SHP77 (cell line): ENCODE measurements at regions not wholly inside any gene's neighbourhood (a gene's known extent, or its start where the extent isn't known, plus 50 kb on each side); places are given as distances from the start of the nearest gene placed in this dataset.

ENCODE experiments used
- DNase-seq, 2 experiments: peaks; one replicate each; lab custom pipeline; 2025; lab: John Stamatoyannopoulos, UW

- DNase-seq = no peak
These were observed 478.5 kb downstream of the ADGRL2 start for GRCh38 chr1:82279241-82279640.

GRCh38 chr1:82273816-82274215, 473.1 kb downstream of the ADGRL2 start:
- DNase-seq = no peak

- DNase-seq = no peak
These were observed 468.7 kb downstream of the ADGRL2 start for GRCh38 chr1:82269431-82269830.

- no peak for DNase-seq
These were observed 468.1 kb downstream of the ADGRL2 start for GRCh38 chr1:82268826-82269225.

GRCh38 chr1:82266351-82266750, 465.6 kb downstream of the ADGRL2 start:
- no peak for DNase-seq

- no peak for DNase-seq
These were observed 464.7 kb downstream of the ADGRL2 start for GRCh38 chr1:82265436-82265835.

GRCh38 chr1:82264802-82265201, 464.1 kb downstream of the ADGRL2 start:
- DNase-seq = no peak

GRCh38 chr1:82263396-82263795, 462.7 kb downstream of the ADGRL2 start:
- DNase-seq = no peak

GRCh38 chr1:82260666-82261065, 459.9 kb downstream of the ADGRL2 start:
- DNase-seq = peak in 1 of 2 experiments; percentile 4

GRCh38 chr1:82260051-82260450, 459.3 kb downstream of the ADGRL2 start:
- DNase-seq = peak in 1 of 2 experiments; percentile 11

- no peak for DNase-seq
These were observed 458.2 kb downstream of the ADGRL2 start for GRCh38 chr1:82258887-82259286.

- no peak for DNase-seq
These were observed 445.3 kb downstream of the ADGRL2 start for GRCh38 chr1:82246050-82246449.

GRCh38 chr1:82245345-82246014, 444.7 kb downstream of the ADGRL2 start:
- no peak for DNase-seq

GRCh38 chr1:82240571-82240970, 439.8 kb downstream of the ADGRL2 start:
- DNase-seq = no peak

- no peak for DNase-seq
These were observed 429.9 kb downstream of the ADGRL2 start for GRCh38 chr1:82230667-82231066.

GRCh38 chr1:82227306-82228095, 426.8 kb downstream of the ADGRL2 start:
- no peak for DNase-seq

- no peak for DNase-seq
These were observed 425.4 kb downstream of the ADGRL2 start for GRCh38 chr1:82226186-82226505.

GRCh38 chr1:82225421-82226185, 424.9 kb downstream of the ADGRL2 start:
- DNase-seq = peak in 1 of 2 experiments; percentile 8

GRCh38 chr1:82223091-82223490, 422.4 kb downstream of the ADGRL2 start:
- DNase-seq = no peak

GRCh38 chr1:82221721-82222120, 421.0 kb downstream of the ADGRL2 start:
- no peak for DNase-seq

- DNase-seq = no peak
These were observed 420.0 kb downstream of the ADGRL2 start for GRCh38 chr1:82220754-82221153.

GRCh38 chr1:82219841-82220240, 419.1 kb downstream of the ADGRL2 start:
- no peak for DNase-seq

- no peak for DNase-seq
These were observed 418.1 kb downstream of the ADGRL2 start for GRCh38 chr1:82218846-82219245.
